Mesendoderm (in vitro differentiated cells): ENCODE measurements at regions not wholly inside any gene's neighbourhood (a gene's known extent, or its start where the extent isn't known, plus 50 kb on each side); places are given as distances from the start of the nearest gene placed in this dataset.

Experiments
- DNase-seq: peaks from one replicate; pipeline ENCODE4 v3.0.0; 2013
- H2AK5ac ChIP-seq: 2 replicates; pipeline ENCODE4 v1.6.1; 2013; ENCODE audit warnings: low read length, inconsistent platforms
- H2BK120ac ChIP-seq: 2 replicates; pipeline ENCODE4 v1.6.1; 2013; ENCODE audit warnings: low read depth, mild to moderate bottlenecking, low read length, moderate library complexity, mixed read lengths
- H2BK15ac ChIP-seq: replicated peaks from 2 replicates; pipeline ENCODE4 v1.6.1; 2013; ENCODE audit warnings: low read depth, mild to moderate bottlenecking, moderate library complexity
- H2BK5ac ChIP-seq: 2 replicates; pipeline ENCODE4 v1.6.1; 2013; ENCODE audit warnings: low read length, inconsistent platforms
- H3K18ac ChIP-seq: 2 replicates; pipeline ENCODE4 v1.6.1; 2013; ENCODE audit warnings: mild to moderate bottlenecking, low read length, mixed read lengths
- H3K23ac ChIP-seq: one replicate; pipeline ENCODE4 v1.6.1; 2013; ENCODE audit warnings: low read length
- H3K27ac ChIP-seq: 2 replicates; pipeline ENCODE4 v1.5.1; 2013; ENCODE audit warnings: low read depth, mild to moderate bottlenecking, inconsistent platforms, low read length, moderate library complexity
- H3K27me3 ChIP-seq: 2 replicates; pipeline ENCODE4 v1.6.1; 2013; ENCODE audit warnings: low read length, control low read depth, mild to moderate bottlenecking, inconsistent platforms; ENCODE audit not compliant: insufficient read depth, poor library complexity
- H3K36me3 ChIP-seq: 2 replicates; pipeline ENCODE4 v1.6.1; 2013; ENCODE audit warnings: low read length, inconsistent platforms; ENCODE audit not compliant: control insufficient read depth, insufficient read depth
- H3K4ac ChIP-seq: one replicate; pipeline ENCODE4 v1.6.1; 2013; ENCODE audit warnings: low read depth, mild to moderate bottlenecking, low read length, moderate library complexity
- H3K4me1 ChIP-seq: 2 replicates; pipeline ENCODE4 v1.6.1; 2013; ENCODE audit warnings: low read depth, low read length, inconsistent platforms; ENCODE audit not compliant: control insufficient read depth
- H3K4me2 ChIP-seq: 2 replicates; pipeline ENCODE4 v1.6.1; 2013; ENCODE audit warnings: low read length
- H3K4me3 ChIP-seq: 2 replicates; pipeline ENCODE4 v1.5.1; 2013; ENCODE audit warnings: mild to moderate bottlenecking, low read length
- H3K56ac ChIP-seq: one replicate; pipeline ENCODE4 v1.6.1; 2013; ENCODE audit warnings: low read length
- H3K79me1 ChIP-seq: 2 replicates; pipeline ENCODE4 v1.6.1; 2013; ENCODE audit warnings: low read length, inconsistent platforms
- H3K79me2 ChIP-seq: 2 replicates; pipeline ENCODE4 v1.6.1; 2013; ENCODE audit warnings: mild to moderate bottlenecking, low read length; ENCODE audit not compliant: control insufficient read depth, insufficient read depth
- H3K9ac ChIP-seq: 2 replicates; pipeline ENCODE4 v1.6.1; 2013; ENCODE audit warnings: low read length, inconsistent platforms
- H4K5ac ChIP-seq: one replicate; pipeline ENCODE4 v1.6.1; 2013; ENCODE audit warnings: low read length
- H4K8ac ChIP-seq: one replicate; pipeline ENCODE4 v1.6.1; 2013; ENCODE audit warnings: low read depth, mild to moderate bottlenecking, control low read depth, low read length, moderate library complexity
- WGBS: extraction: QIAGEN DNeasy Blood & Tissue Kit; methylation state at CpG from one replicate; pipeline ENCODE4 v1.1.7; 2013; ENCODE audit warnings: low lambda C conversion rate, missing lambda C conversion rate; ENCODE audit not compliant: insufficient coverage; ENCODE audit errors: extremely low coverage; 5-methylcytosine and 5-hydroxymethylcytosine counted together

DNA sequence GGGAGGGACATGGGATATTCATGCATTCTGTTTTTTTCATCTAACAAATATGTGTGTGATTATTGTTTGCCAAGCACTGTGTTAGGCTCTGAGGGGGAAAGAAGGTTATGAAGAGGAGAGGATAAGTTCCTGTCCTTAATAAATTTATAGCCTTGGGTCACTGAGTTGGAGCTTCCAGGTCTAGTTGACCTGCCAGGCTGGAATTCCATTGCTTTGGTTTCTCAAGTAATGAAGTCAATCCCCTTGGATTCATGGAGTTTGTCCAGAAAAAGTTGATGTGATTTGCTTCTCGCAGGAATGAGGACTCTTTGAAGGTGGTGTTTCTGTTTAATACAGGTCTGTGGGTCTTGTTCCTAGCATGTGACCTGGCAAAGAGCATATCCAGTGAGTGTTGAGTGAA lies 156.2 kb downstream of the ADAMTS15 start:
- H3K9ac ChIP-seq = no peak overlapping the region
- no peaks in the 10 kb centered on the region for H3K36me3 ChIP-seq
- no peak for DNase-seq
- no peak overlapping the region for H3K18ac ChIP-seq
- no peak overlapping the region for H3K4me2 ChIP-seq
- H2BK5ac ChIP-seq = no peak overlapping the region
- H3K56ac ChIP-seq = no peak overlapping the region
- no peak overlapping the region for H4K5ac ChIP-seq
- no peak overlapping the region for H3K23ac ChIP-seq
- H4K8ac ChIP-seq = no peak overlapping the region
- no CpG with 5 or more reads among the region's 1 CpG for WGBS
- H3K27me3 ChIP-seq = no peaks in the 10 kb centered on the region
- no peak overlapping the region for H3K4ac ChIP-seq
- H3K4me3 ChIP-seq = no peak overlapping the region
- no peaks in the 10 kb centered on the region for H3K79me1 ChIP-seq
- H2AK5ac ChIP-seq = no peak overlapping the region
- H3K79me2 ChIP-seq = no peaks in the 10 kb centered on the region
- no peak overlapping the region for H2BK120ac ChIP-seq
- no peak overlapping the region for H3K27ac ChIP-seq
- H2BK15ac ChIP-seq = no peak overlapping the region
- H3K4me1 ChIP-seq = peaks cover 1% of the 10 kb centered on the region

DNA sequence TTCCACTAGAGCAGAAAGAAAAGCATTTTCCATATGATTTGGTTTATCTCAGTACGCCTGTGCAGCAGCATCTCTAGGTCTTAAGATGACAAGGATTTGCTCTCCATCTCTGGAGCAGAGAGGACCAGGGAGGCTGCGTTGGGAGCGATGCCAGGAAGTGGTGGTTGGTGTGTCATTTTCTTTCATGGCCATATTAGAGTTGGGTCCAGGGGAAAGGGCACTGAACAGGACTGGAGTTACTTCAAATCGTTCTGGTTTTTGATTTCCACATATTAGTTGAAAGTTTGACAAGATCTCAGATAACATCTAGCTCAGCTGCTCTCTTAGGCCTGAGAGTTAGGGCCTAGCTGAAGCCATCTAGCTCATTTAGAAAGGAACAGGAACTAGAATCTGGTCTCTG lies 157.7 kb downstream of the ADAMTS15 start:
- no peak overlapping the region for H3K4me3 ChIP-seq
- no peak overlapping the region for H2BK120ac ChIP-seq
- H3K36me3 ChIP-seq = no peaks in the 10 kb centered on the region
- H3K79me1 ChIP-seq = no peaks in the 10 kb centered on the region
- H2BK15ac ChIP-seq = no peak overlapping the region
- no peaks in the 10 kb centered on the region for H3K79me2 ChIP-seq
- no peak for DNase-seq
- H3K9ac ChIP-seq = no peak overlapping the region
- H2BK5ac ChIP-seq = no peak overlapping the region
- H3K4me2 ChIP-seq = no peak overlapping the region
- no CpG with 5 or more reads among the region's 4 CpGs for WGBS
- H4K5ac ChIP-seq = no peak overlapping the region
- H3K27ac ChIP-seq = no peak overlapping the region
- H2AK5ac ChIP-seq = no peak overlapping the region
- H3K18ac ChIP-seq = no peak overlapping the region
- no peak overlapping the region for H4K8ac ChIP-seq
- H3K23ac ChIP-seq = no peak overlapping the region
- no peak overlapping the region for H3K4ac ChIP-seq
- H3K56ac ChIP-seq = no peak overlapping the region
- no peaks in the 10 kb centered on the region for H3K4me1 ChIP-seq
- no peaks in the 10 kb centered on the region for H3K27me3 ChIP-seq

DNA sequence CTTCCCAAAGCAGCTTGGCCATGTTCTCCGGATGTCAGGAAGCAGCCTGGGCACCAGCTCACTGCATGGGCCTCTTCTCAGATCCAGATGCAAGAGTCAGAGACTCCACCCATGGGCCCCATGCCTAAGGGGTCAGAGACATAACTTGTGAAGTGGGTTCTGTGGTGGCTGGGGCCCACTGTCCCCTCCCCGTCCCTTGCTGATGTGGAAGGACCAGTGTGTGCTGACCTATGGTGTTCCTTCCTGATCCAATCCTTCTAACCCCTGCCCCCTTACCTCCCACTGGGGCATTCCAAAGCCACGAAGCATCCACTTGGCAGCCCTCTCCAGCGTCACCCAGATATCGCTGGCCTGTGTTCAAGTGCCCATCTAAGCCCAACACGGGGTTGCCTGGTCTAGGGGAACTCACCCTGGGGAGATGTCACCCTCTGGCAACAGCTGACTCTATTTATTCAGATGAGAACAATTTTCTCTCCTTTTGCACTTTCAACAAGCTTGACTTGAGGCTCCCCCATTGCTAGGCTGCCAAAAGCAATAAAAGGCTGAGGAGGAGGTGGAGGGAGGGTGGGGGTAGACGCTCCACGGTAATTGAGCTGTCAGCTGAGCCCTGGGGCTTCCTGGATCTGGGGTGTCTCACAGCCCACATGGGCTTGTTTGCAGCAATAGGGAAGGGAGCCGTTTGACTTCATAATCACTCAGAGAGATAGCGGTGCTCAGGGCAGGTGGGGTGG lies 158.5 kb downstream of the ADAMTS15 start:
- Histone ChIP-seq H4K8ac (no peak overlapping the region), H3K27me3 (no peaks in the 10 kb centered on the region), H3K9ac (no peak overlapping the region), H4K5ac (no peak overlapping the region), H3K79me2 (no peaks in the 10 kb centered on the region), H3K36me3 (no peaks in the 10 kb centered on the region), H2AK5ac (no peak overlapping the region), H3K27ac (no peak overlapping the region), H2BK5ac (no peak overlapping the region), H3K23ac (no peak overlapping the region), H3K4me2 (no peak overlapping the region), H3K4me3 (no peak overlapping the region), H3K4ac (no peak overlapping the region), H3K56ac (no peak overlapping the region), H3K4me1 (no peaks in the 10 kb centered on the region), H2BK120ac (no peak overlapping the region), H3K18ac (no peak overlapping the region), H2BK15ac (no peak overlapping the region), H3K79me1 (no peaks in the 10 kb centered on the region)
- WGBS = no CpG with 5 or more reads among the region's 10 CpGs
- DNase-seq = no peak

DNA sequence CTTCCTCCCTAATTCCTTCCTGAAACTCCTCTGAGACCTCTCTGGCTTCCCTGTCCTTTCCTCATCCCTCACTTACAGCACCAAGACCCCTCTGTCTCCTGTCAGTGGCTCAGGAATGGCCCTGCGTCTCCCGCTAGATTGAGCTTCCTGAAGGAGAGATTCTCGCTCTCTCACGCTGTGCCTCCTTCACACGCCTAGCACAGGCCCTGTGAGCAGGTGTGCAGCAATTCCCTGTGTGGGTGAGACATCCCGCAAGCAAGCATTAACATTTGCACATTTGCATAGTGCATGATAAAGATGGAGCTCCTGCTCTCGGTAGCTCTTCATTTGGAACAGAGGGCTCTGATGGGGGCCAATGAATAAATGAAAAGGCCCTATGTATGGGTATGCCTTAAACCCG lies 159.8 kb downstream of the ADAMTS15 start:
- H3K4me1 ChIP-seq = no peaks in the 10 kb centered on the region

DNA sequence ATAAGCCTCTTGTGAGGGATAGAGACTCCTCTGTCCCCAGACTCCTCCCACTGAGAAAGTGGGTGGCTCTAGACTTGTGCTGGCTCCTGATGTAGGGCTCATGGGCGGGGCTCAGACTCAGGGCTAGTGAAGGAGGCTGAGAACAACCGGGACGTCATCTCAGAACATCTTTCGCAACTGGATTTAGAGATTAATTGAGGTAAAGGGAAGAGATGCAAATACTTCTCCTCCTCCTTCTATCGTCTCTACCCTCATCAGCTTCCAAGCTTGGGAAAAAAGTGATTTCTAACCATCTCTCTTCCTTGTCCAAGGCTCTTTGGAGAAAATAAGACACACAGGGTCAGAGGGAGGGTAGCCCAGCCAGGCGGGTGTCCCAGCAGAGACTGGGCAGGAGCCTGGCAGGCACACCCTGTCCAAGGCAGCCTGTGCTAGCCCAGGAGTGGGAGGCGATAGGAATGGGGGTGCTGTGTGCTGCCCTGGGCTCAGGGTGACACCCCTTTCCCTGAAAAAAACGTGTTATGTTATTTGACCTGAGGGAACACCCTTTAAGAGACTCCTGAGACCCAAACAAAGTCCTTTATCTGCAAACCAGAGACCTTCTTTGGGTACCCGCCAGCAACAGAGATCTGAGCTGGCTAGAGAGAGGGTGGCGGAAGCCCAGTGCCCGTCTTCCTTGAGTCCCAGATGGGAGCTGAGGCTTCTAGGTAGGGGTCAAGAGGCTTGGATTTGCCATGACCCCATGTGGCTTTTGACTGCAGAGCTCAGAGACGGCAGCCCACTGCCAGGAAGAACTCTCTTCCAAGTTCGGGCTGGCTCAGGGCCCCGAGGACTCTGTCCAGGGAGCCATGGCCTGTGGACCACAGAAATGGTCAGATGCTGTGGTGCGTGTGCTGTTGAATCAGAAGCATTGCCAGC lies 160.9 kb downstream of the ADAMTS15 start:
- no peak overlapping the region for H2BK15ac ChIP-seq
- H3K27me3 ChIP-seq = no peaks in the 10 kb centered on the region
- H3K4me1 ChIP-seq = no peaks in the 10 kb centered on the region
- no peak overlapping the region for H3K27ac ChIP-seq
- no peak overlapping the region for H2BK120ac ChIP-seq
- H3K18ac ChIP-seq = no peak overlapping the region
- no peak overlapping the region for H4K5ac ChIP-seq
- no peaks in the 10 kb centered on the region for H3K79me1 ChIP-seq
- no peak overlapping the region for H3K56ac ChIP-seq
- no peaks in the 10 kb centered on the region for H3K36me3 ChIP-seq
- H3K23ac ChIP-seq = no peak overlapping the region
- H3K4me3 ChIP-seq = no peak overlapping the region
- H3K9ac ChIP-seq = no peak overlapping the region
- no peak overlapping the region for H4K8ac ChIP-seq
- no peak overlapping the region for H3K4me2 ChIP-seq
- H2AK5ac ChIP-seq = no peak overlapping the region
- no peak overlapping the region for H3K4ac ChIP-seq
- DNase-seq = peak; percentile 40
- no CpG with 5 or more reads among the region's 15 CpGs for WGBS
- no peaks in the 10 kb centered on the region for H3K79me2 ChIP-seq
- no peak overlapping the region for H2BK5ac ChIP-seq

More for the DNA sequence above, 159.8 kb downstream of the ADAMTS15 start:
- Histone ChIP-seq H3K23ac (no peak overlapping the region), H3K18ac (no peak overlapping the region), H3K79me1 (no peaks in the 10 kb centered on the region), H3K36me3 (no peaks in the 10 kb centered on the region), H2BK5ac (no peak overlapping the region), H2BK120ac (no peak overlapping the region), H2AK5ac (no peak overlapping the region), H3K27me3 (no peaks in the 10 kb centered on the region), H3K4me2 (no peak overlapping the region), H3K9ac (no peak overlapping the region), H4K5ac (no peak overlapping the region), H4K8ac (no peak overlapping the region), H3K56ac (no peak overlapping the region), H3K4me3 (no peak overlapping the region), H3K27ac (no peak overlapping the region), H2BK15ac (no peak overlapping the region), H3K79me2 (no peaks in the 10 kb centered on the region), H3K4ac (no peak overlapping the region)
- DNase-seq = no peak
- WGBS = no CpG with 5 or more reads among the region's 8 CpGs
